SJCRH30 (cell line): ENCODE measurements at regions not wholly inside any gene's neighbourhood (a gene's known extent, or its start where the extent isn't known, plus 50 kb on each side); places are given as distances from the start of the nearest gene placed in this dataset.

Source experiments
- DNase-seq, 2 experiments: peaks; one replicate each; pipeline ENCODE4 v3.0.0-alpha.2; 2015 to 2020
- H3K27ac ChIP-seq: fragments of 250-450 bp; sonication (Bioruptor Pico); 2 replicates; pipeline ENCODE4 v1.5.1; 2020; ENCODE audit warnings: mild to moderate bottlenecking, moderate library complexity
- H3K27me3 ChIP-seq: fragments of 250-450 bp; sonication (Bioruptor Pico); 2 replicates; pipeline ENCODE4 v1.5.1; 2020; ENCODE audit warnings: mild to moderate bottlenecking, moderate library complexity
- H3K36me3 ChIP-seq: fragments of 250-450 bp; sonication (Bioruptor Pico); 2 replicates; pipeline ENCODE4 v1.5.1; 2020; ENCODE audit warnings: mild to moderate bottlenecking, moderate library complexity
- H3K4me1 ChIP-seq: fragments of 250-450 bp; sonication (Bioruptor Pico); 2 replicates; pipeline ENCODE4 v1.5.1; 2020; ENCODE audit warnings: mild to moderate bottlenecking, moderate library complexity
- H3K4me3 ChIP-seq: fragments of 250-450 bp; sonication (Bioruptor Pico); 2 replicates; pipeline ENCODE4 v1.5.1; 2020; ENCODE audit warnings: mild to moderate bottlenecking, moderate library complexity
- H3K9me3 ChIP-seq: fragments of 250-450 bp; sonication (Bioruptor Pico); replicated peaks from 2 replicates; pipeline ENCODE4 v1.5.1; 2020; ENCODE audit warnings: mild to moderate bottlenecking, moderate library complexity

- Histone ChIP-seq H3K36me3 (no peaks in the 10 kb centered on the region), H3K9me3 (no peaks in the 10 kb centered on the region), H3K4me1 (no peaks in the 10 kb centered on the region), H3K4me3 (no peak overlapping the region), H3K27me3 (no peaks in the 10 kb centered on the region), H3K27ac (no peak overlapping the region)
- DNase-seq: no peak
Observed at GRCh38 chr2:120481446-120482194, 135.7 kb downstream of the INHBB start.

GRCh38 chr2:120482334-120482733, 136.4 kb downstream of the INHBB start:
- no peaks in the 10 kb centered on the region for H3K27me3 ChIP-seq
- H3K9me3 ChIP-seq: no peaks in the 10 kb centered on the region
- DNase-seq: no peak

GRCh38 chr2:120483355-120483754, 137.4 kb downstream of the INHBB start:
- Histone ChIP-seq H3K27ac (no peak overlapping the region), H3K4me1 (no peaks in the 10 kb centered on the region), H3K36me3 (no peaks in the 10 kb centered on the region), H3K9me3 (no peaks in the 10 kb centered on the region), H3K4me3 (no peak overlapping the region), H3K27me3 (no peaks in the 10 kb centered on the region)
- DNase-seq: no peak

More at GRCh38 chr2:120482334-120482733, 136.4 kb downstream of the INHBB start:
- Histone ChIP-seq H3K36me3 (no peaks in the 10 kb centered on the region), H3K27ac (no peak overlapping the region), H3K4me1 (no peaks in the 10 kb centered on the region), H3K4me3 (no peak overlapping the region)

- Histone ChIP-seq H3K4me3 (no peak overlapping the region), H3K27ac (no peak overlapping the region), H3K9me3 (no peaks in the 10 kb centered on the region), H3K36me3 (no peaks in the 10 kb centered on the region), H3K27me3 (no peaks in the 10 kb centered on the region), H3K4me1 (no peaks in the 10 kb centered on the region)
- DNase-seq: no peak
Observed at GRCh38 chr2:120485096-120485495, 139.2 kb downstream of the INHBB start.

- H3K9me3 ChIP-seq: no peaks in the 10 kb centered on the region
- no peaks in the 10 kb centered on the region for H3K36me3 ChIP-seq
- no peak for DNase-seq
- no peaks in the 10 kb centered on the region for H3K4me1 ChIP-seq
- H3K4me3 ChIP-seq: no peak overlapping the region
- H3K27ac ChIP-seq: no peak overlapping the region
- H3K27me3 ChIP-seq: no peaks in the 10 kb centered on the region
Observed at GRCh38 chr2:120486441-120486840, 140.5 kb downstream of the INHBB start.

GRCh38 chr2:120486946-120487345, 141.0 kb downstream of the INHBB start:
- no peaks in the 10 kb centered on the region for H3K27me3 ChIP-seq

GRCh38 chr2:120488531-120488930, 142.6 kb downstream of the INHBB start:
- H3K4me3 ChIP-seq: no peak overlapping the region
- no peak for DNase-seq
- H3K9me3 ChIP-seq: no peaks in the 10 kb centered on the region
- H3K36me3 ChIP-seq: no peaks in the 10 kb centered on the region
- H3K27me3 ChIP-seq: no peaks in the 10 kb centered on the region
- H3K27ac ChIP-seq: no peak overlapping the region
- H3K4me1 ChIP-seq: no peaks in the 10 kb centered on the region

More at GRCh38 chr2:120486946-120487345, 141.0 kb downstream of the INHBB start:
- no peaks in the 10 kb centered on the region for H3K36me3 ChIP-seq
- no peak overlapping the region for H3K4me3 ChIP-seq
- no peak for DNase-seq
- no peaks in the 10 kb centered on the region for H3K9me3 ChIP-seq
- no peak overlapping the region for H3K27ac ChIP-seq
- no peaks in the 10 kb centered on the region for H3K4me1 ChIP-seq

GRCh38 chr2:120489023-120489422, 143.1 kb downstream of the INHBB start:
- no peaks in the 10 kb centered on the region for H3K36me3 ChIP-seq
- no peak overlapping the region for H3K27ac ChIP-seq
- no peaks in the 10 kb centered on the region for H3K27me3 ChIP-seq
- H3K4me1 ChIP-seq: no peaks in the 10 kb centered on the region
- no peaks in the 10 kb centered on the region for H3K9me3 ChIP-seq
- DNase-seq: no peak
- no peak overlapping the region for H3K4me3 ChIP-seq

- Histone ChIP-seq H3K27me3 (no peaks in the 10 kb centered on the region), H3K36me3 (no peaks in the 10 kb centered on the region), H3K4me1 (no peaks in the 10 kb centered on the region), H3K4me3 (no peak overlapping the region), H3K27ac (no peak overlapping the region), H3K9me3 (no peaks in the 10 kb centered on the region)
- no peak for DNase-seq
Observed at GRCh38 chr2:120490091-120490798, 144.3 kb downstream of the INHBB start.

- Histone ChIP-seq H3K9me3 (no peaks in the 10 kb centered on the region), H3K27ac (no peak overlapping the region), H3K36me3 (no peaks in the 10 kb centered on the region), H3K4me1 (no peaks in the 10 kb centered on the region), H3K4me3 (no peak overlapping the region), H3K27me3 (no peaks in the 10 kb centered on the region)
- DNase-seq: no peak
Observed at GRCh38 chr2:120491111-120491625, 145.2 kb downstream of the INHBB start.

- H3K9me3 ChIP-seq: no peaks in the 10 kb centered on the region
- no peaks in the 10 kb centered on the region for H3K36me3 ChIP-seq
- H3K27ac ChIP-seq: no peak overlapping the region
- H3K4me3 ChIP-seq: no peak overlapping the region
- H3K4me1 ChIP-seq: no peaks in the 10 kb centered on the region
- no peaks in the 10 kb centered on the region for H3K27me3 ChIP-seq
- DNase-seq: no peak
Observed at GRCh38 chr2:120493231-120493630, 147.3 kb downstream of the INHBB start.

- H3K27ac ChIP-seq: no peak overlapping the region
- H3K36me3 ChIP-seq: no peaks in the 10 kb centered on the region
- no peaks in the 10 kb centered on the region for H3K27me3 ChIP-seq
- no peaks in the 10 kb centered on the region for H3K9me3 ChIP-seq
- no peak overlapping the region for H3K4me3 ChIP-seq
- no peaks in the 10 kb centered on the region for H3K4me1 ChIP-seq
- DNase-seq: no peak
Observed at GRCh38 chr2:120494446-120494845, 148.5 kb downstream of the INHBB start.

GRCh38 chr2:120495586-120495985, 149.7 kb downstream of the INHBB start:
- no peak for DNase-seq
- Histone ChIP-seq H3K4me1 (no peaks in the 10 kb centered on the region), H3K27ac (no peak overlapping the region), H3K4me3 (no peak overlapping the region), H3K36me3 (no peaks in the 10 kb centered on the region), H3K27me3 (no peaks in the 10 kb centered on the region), H3K9me3 (no peaks in the 10 kb centered on the region)

- Histone ChIP-seq H3K27ac (no peak overlapping the region), H3K4me3 (no peak overlapping the region), H3K27me3 (peaks cover 3% of the 10 kb centered on the region; the same call in 1 of the 2 replicates), H3K9me3 (no peaks in the 10 kb centered on the region), H3K36me3 (no peaks in the 10 kb centered on the region), H3K4me1 (no peaks in the 10 kb centered on the region)
- no peak for DNase-seq
Observed at GRCh38 chr2:120496235-120496634, 150.3 kb downstream of the INHBB start.

GRCh38 chr2:120496759-120497158, 150.8 kb downstream of the INHBB start:
- no peak overlapping the region for H3K4me3 ChIP-seq
- H3K27ac ChIP-seq: no peak overlapping the region
- H3K9me3 ChIP-seq: no peaks in the 10 kb centered on the region
- no peaks in the 10 kb centered on the region for H3K4me1 ChIP-seq
- peaks cover 7% of the 10 kb centered on the region; the same call in 1 of the 2 replicates for H3K27me3 ChIP-seq
- H3K36me3 ChIP-seq: no peaks in the 10 kb centered on the region
- no peak for DNase-seq
